ENCODE measurements at regions not wholly inside any gene's neighbourhood (a gene's known extent, or its start where the extent isn't known, plus 50 kb on each side); places are given as distances from the start of the nearest gene placed in this dataset.

- Histone ChIP-seq H3K56ac (ENCODE audit: insufficient read length, low read depth, low read length) (no peak overlapping the region), H3K79me1 (ENCODE audit: insufficient read depth, low read depth, low read length, poor library complexity, severe bottlenecking) (no peaks in the 10 kb centered on the region), H3K27me3 (ENCODE audit: insufficient read depth, low read length) (no peaks in the 10 kb centered on the region), H2BK15ac (ENCODE audit: low read depth, low read length) (no peak overlapping the region), H2BK20ac (ENCODE audit: low read depth, low read length, poor library complexity, severe bottlenecking) (no peak overlapping the region), H3K4me2 (ENCODE audit: insufficient read depth, insufficient read length, low read length) (no peak overlapping the region), H3K14ac (ENCODE audit: insufficient read depth, low read length) (no peak overlapping the region), H3K4me1 (ENCODE audit: insufficient read depth, low read length) (peaks cover 10% of the 10 kb centered on the region; the same call in 1 of the 2 replicates), H2AFZ (ENCODE audit: low read length) (no peak overlapping the region), H3K23me2 (ENCODE audit: insufficient read length, low read depth, low read length, poor library complexity, severe bottlenecking) (no peaks in the 10 kb centered on the region), H4K8ac (replicated peaks; ENCODE audit: insufficient read length, low read depth, low read length) (no peak overlapping the region), H4K20me1 (ENCODE audit: control insufficient read depth, insufficient read depth, insufficient read length) (no peaks in the 10 kb centered on the region), H3K18ac (ENCODE audit: insufficient read length, low read depth, low read length) (no peak overlapping the region), H3T11ph (ENCODE audit: low read length) (no peak overlapping the region), H3K9ac (ENCODE audit: extremely low read depth, insufficient read length, low read length) (no peak overlapping the region), H3K79me2 (ENCODE audit: insufficient read depth, low read length) (no peaks in the 10 kb centered on the region), H4K5ac (ENCODE audit: insufficient read length, low read depth, low read length) (no peak overlapping the region), H3K23ac (ENCODE audit: insufficient read length, low read depth, low read length) (no peak overlapping the region), H2BK5ac (ENCODE audit: insufficient read length, low read length) (no peak overlapping the region), H3K27ac (ENCODE audit: insufficient read length, low read depth, low read length) (no peak overlapping the region), H3K9me3 (ENCODE audit: control insufficient read depth, low read depth, low read length) (no peaks in the 10 kb centered on the region), H4K91ac (ENCODE audit: insufficient read length, low read depth, low read length) (no peak overlapping the region), H2BK120ac (ENCODE audit: low read depth, low read length, poor library complexity, severe bottlenecking) (no peak overlapping the region), H2AK5ac (ENCODE audit: insufficient read length, low read length) (no peak overlapping the region), H3K4ac (ENCODE audit: low read depth, low read length) (no peak overlapping the region), H2BK12ac (ENCODE audit: insufficient read length, low read depth, low read length) (no peak overlapping the region)
- Mint-ChIP-seq H3K4me1 (peaks cover 30 to 42% of the 10 kb centered on the region in 2 experiments), H3K9me3 (no peaks in the 10 kb centered on the region; a peak in 1 of 5 replicates), H3K27me3 (ENCODE audit: low read depth) (no peaks in the 10 kb centered on the region), H3K36me3 (ENCODE audit: insufficient read depth in 1 of 3, low read depth in 3 of 3) (peaks cover 0 to 2% (median 0%) of the 10 kb centered on the region in 3 experiments; a peak in 3 of 7 replicates), H3K27ac (no peak overlapping the region), H3K4me3 (no peak overlapping the region)
- WGBS (ENCODE audit: extremely low coverage, insufficient read length, low lambda C conversion rate): no CpG with 5 or more reads among the region's 1 CpG
- TF ChIP-seq, protein P1, sequence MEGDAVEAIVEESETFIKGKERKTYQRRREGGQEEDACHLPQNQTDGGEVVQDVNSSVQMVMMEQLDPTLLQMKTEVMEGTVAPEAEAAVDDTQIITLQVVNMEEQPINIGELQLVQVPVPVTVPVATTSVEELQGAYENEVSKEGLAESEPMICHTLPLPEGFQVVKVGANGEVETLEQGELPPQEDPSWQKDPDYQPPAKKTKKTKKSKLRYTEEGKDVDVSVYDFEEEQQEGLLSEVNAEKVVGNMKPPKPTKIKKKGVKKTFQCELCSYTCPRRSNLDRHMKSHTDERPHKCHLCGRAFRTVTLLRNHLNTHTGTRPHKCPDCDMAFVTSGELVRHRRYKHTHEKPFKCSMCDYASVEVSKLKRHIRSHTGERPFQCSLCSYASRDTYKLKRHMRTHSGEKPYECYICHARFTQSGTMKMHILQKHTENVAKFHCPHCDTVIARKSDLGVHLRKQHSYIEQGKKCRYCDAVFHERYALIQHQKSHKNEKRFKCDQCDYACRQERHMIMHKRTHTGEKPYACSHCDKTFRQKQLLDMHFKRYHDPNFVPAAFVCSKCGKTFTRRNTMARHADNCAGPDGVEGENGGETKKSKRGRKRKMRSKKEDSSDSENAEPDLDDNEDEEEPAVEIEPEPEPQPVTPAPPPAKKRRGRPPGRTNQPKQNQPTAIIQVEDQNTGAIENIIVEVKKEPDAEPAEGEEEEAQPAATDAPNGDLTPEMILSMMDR (conservative IDR thresholded peaks at IDR 0.05): no peak
- no peak for DNase-seq
Observed at GRCh38 chr10:111836064-111836463, 347.5 kb downstream of the GPAM start.
